ENCODE measurements at regions not wholly inside any gene's neighbourhood (a gene's known extent, or its start where the extent isn't known, plus 50 kb on each side); places are given as distances from the start of the nearest gene placed in this dataset.

- POLR2A ChIA-PET, result no interaction called here
- no peak overlapping the region for H3K4me3 ChIP-seq (ENCODE audit: low read depth, low read length)
- no peak for DNase-seq (ENCODE audit: low read depth, low spot score)
- CTCF ChIA-PET, result no interaction called here
- no peak for TF ChIP-seq CTCF (IDR thresholded peaks at IDR 0.05; ENCODE audit: insufficient read depth, low read length, missing control alignments)
Observed at GRCh38 chr4:145427991-145428390, 53.7 kb upstream of the SMAD1 start.

DNA sequence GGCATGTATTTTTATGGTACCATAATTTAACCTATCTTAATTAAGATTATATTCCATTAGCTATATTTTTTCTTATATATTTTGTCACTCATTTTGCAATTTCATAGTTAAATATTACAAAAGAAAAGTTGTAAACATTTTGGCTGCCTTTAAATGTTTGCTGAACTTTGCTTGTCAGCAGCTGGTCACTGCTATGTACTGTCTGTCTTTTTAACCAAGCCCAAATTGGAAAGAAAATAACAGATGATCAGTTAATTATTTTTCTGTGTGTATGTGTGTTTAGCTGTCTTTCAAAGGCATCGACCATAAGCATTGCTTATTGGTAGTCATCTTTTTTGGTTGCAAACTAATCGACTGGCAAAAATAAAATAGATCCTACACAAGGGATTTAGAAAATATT is 54.4 kb upstream of the SMAD1 start:
- no peak for TF ChIP-seq CTCF (IDR thresholded peaks at IDR 0.05; ENCODE audit: insufficient read depth, low read length, missing control alignments)
- CTCF ChIA-PET, result interaction anchor here (1.1 kb wide), 1 partner anchor 182 kb away, joined by 3 read pairs; no protein-coding TSS in a partner anchor
- H3K4me3 ChIP-seq (ENCODE audit: low read depth, low read length), result no peak overlapping the region
- POLR2A ChIA-PET, result no interaction called here
- DNase-seq (ENCODE audit: low read depth, low spot score), result no peak

DNA sequence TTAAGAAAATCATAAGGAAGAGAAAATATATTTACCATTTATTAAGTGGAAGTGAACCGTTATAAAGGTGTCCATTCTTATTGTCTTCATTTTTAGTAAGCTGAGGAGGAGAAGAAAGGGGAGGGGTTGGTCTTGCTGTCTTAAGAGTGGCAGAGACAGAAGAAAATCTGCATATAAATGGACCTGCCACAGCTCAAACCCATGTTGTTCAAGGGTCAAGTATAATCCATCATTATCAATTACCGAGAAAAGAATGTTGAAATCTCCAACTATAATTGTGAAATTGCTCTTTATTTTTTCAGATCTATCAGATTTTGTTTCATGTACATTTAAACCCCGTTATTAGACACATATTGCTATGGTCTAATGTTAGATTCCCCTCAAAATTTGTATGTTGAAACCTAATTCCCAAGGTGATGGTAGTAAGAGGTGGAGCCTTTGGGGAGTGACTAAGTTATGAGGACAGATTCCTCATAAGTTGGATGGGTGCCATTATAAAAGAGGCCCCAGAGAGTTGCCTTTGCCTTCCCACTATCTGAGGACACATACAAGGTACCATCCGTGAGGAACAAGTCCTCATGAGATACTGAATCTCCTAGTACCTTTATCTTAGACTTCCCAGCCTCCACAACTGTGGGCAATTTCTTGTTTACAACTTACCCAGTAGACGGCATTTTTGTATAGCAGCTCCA is 58.5 kb upstream of the SMAD1 start:
- POLR2A ChIA-PET, result no interaction called here
- TF ChIP-seq CTCF (IDR thresholded peaks at IDR 0.05; ENCODE audit: insufficient read depth, low read length, missing control alignments), result no peak
- no peak for DNase-seq (ENCODE audit: low read depth, low spot score)
- no peak overlapping the region for H3K4me3 ChIP-seq (ENCODE audit: low read depth, low read length)
- CTCF ChIA-PET, result no interaction called here

DNA sequence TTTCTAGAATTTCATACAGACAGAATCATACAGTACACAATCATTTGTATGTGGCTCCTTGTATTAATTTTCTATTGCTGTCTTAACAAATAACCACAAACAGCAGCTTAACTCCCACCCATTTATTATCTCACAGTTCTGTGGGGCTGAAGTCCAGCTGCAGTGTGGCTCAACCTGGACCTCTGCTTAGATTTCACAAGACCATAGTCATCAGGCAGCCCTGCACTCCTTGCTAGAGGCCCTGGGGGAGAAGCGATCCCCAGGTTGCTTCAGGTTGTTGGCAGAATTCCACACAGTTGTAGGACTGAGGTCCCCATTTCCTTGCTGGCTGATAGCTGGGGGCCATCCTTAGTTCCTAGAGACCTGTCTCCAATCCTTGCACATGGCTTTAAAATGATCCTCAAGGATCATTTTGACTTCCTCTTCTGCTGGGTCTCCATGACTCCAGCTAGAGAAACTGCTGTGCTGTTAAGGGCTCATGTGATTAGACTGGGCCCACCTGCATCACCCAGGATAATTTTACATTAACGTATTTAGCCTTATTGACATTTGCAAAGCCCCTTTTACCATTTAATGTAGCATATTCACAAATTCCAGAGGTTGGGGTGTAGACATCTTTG is 60.9 kb upstream of the SMAD1 start:
- POLR2A ChIA-PET, result no interaction called here
- TF ChIP-seq CTCF (IDR thresholded peaks at IDR 0.05; ENCODE audit: insufficient read depth, low read length, missing control alignments), result no peak
- H3K4me3 ChIP-seq (ENCODE audit: low read depth, low read length), result no peak overlapping the region
- CTCF ChIA-PET, result no interaction called here
- DNase-seq (ENCODE audit: low read depth, low spot score), result no peak

DNA sequence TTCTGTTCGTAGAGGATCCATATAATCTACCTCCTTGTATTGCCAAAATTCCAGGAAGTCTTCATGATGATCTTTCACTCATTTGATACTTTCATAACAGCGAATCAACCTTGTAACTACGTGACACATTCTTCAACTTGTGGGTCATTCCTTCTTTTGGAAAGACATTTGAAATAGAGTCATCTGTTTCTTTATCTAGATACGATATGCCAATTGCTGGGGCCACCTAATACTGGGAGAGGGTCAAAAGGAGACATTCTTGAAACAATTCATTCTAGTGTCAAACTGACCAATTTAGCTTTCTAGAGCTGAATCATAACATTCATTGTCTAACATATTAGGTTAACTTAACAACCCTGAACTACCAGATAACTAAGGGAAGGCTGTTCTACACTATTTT is 62.9 kb upstream of the SMAD1 start:
- no peak for DNase-seq (ENCODE audit: low read depth, low spot score)
- no peak for TF ChIP-seq CTCF (IDR thresholded peaks at IDR 0.05; ENCODE audit: insufficient read depth, low read length, missing control alignments)
- POLR2A ChIA-PET, result no interaction called here
- no peak overlapping the region for H3K4me3 ChIP-seq (ENCODE audit: low read depth, low read length)
- CTCF ChIA-PET, result no interaction called here

- CTCF ChIA-PET, result no interaction called here
- no peak for DNase-seq (ENCODE audit: low read depth, low spot score)
- TF ChIP-seq CTCF (IDR thresholded peaks at IDR 0.05; ENCODE audit: insufficient read depth, low read length, missing control alignments), result no peak
- POLR2A ChIA-PET, result no interaction called here
- no peak overlapping the region for H3K4me3 ChIP-seq (ENCODE audit: low read depth, low read length)
Observed at GRCh38 chr4:145417348-145418130, 64.1 kb upstream of the SMAD1 start.
